ENCODE measurements at regions not wholly inside any gene's neighbourhood (a gene's known extent, or its start where the extent isn't known, plus 50 kb on each side); places are given as distances from the start of the nearest gene placed in this dataset.
"Not testable (repeated sequence)": the region's sequence is repeated elsewhere in the genome, so short reads cannot be mapped to it uniquely, and the experiment has no call there.

DNA sequence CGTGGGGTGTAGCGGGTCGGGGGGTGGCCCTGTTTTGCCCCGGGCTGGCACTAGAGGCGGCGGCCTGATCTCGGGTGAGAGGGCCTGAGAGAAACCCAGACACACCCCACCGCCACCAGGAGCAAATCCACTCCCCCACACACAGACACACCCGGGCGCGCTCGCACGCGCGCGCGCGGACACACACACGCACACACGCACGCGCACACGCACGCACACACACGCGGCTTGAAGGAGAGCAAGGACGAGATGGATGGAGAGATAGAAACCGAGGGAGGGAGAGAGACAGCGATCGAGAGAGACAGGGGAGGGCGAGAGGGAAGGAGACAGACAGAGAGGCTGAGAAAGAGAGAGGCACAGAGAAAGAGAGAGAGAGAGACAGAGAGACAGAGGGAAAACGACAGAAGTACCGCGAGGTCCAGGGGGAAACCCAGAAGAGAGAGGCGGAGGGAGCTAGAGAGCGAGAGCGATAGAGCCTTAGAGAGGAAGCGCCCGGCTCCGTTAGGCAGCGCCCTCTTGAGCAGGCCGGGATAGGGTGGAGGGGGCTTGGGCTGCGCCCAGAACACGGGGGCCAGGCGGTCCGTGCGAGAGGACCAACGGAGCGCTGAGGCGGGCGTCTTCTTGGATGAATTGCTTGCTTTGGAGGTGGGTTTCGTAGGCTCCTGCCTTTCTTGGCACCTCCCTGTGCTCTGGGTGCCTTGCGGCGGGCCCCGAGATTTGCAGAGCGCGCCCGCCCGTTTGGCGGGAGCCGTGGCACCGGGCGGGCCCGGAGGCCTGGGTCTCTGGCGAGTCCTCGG lies 69.7 kb downstream of the RNF187 start:
- 60% methylated on average over 5 of the region's 66 CpGs for WGBS (ENCODE audit: insufficient coverage)
- H3K27ac ChIP-seq (ENCODE audit: insufficient read depth in 1 of 2, low read depth in 1 of 2, low read length in 2 of 2, poor library complexity in 1 of 2, severe bottlenecking in 2 of 2); H3K36me3 ChIP-seq (ENCODE audit: control insufficient read depth in 4 of 4, insufficient read depth in 4 of 4, low read length in 3 of 4); H3K4me3 ChIP-seq (ENCODE audit: control insufficient read depth in 1 of 7, extremely low read depth in 1 of 7, insufficient read depth in 4 of 7, low read depth in 2 of 7, low read length in 6 of 7); DNase-seq; H3K4me1 ChIP-seq (ENCODE audit: control extremely low read depth in 1 of 4, control insufficient read depth in 4 of 4, insufficient read depth in 4 of 4, low read length in 3 of 4); CTCF ChIA-PET; POLR2A ChIA-PET: not testable (repeated sequence)
- Histone ChIP-seq H3K9me3 (ENCODE audit: control extremely low read depth in 1 of 5, control insufficient read depth in 4 of 5, insufficient read depth in 2 of 5, low read depth in 1 of 5, low read length in 4 of 5) (peaks cover 0 to 15% (median 6%) of the 10 kb centered on the region in 5 experiments), H3K27me3 (replicated peaks in 2 of 5; ENCODE audit: control insufficient read depth in 4 of 5, insufficient read depth in 5 of 5, low read length in 4 of 5) (peaks cover 0 to 34% (median 5%) of the 10 kb centered on the region in 5 experiments)

Data from common myeloid progenitor, CD34-positive (primary cell).